ENCODE measurements at regions not wholly inside any gene's neighbourhood (a gene's known extent, or its start where the extent isn't known, plus 50 kb on each side); places are given as distances from the start of the nearest gene placed in this dataset.

DNA sequence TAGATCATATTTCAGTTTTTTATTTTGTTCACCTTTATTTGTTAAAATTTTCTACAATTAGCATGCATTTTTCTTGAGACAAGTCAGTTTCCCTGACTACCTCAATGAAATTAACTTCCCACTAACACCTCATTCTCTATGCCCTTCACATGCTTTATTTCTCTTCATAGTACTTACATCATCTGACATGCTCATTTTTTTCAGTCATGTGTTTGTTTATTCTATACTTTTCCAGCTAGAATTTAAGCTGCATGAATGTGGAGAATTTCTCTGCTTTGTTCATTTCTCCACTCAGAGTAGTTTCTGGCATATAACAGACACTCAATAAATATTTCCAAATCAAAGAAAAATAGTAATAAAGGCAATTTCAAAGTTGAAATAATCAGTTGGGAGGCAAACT is 78.9 kb upstream of the SCN7A start:
- TF ChIP-seq, protein P1, sequence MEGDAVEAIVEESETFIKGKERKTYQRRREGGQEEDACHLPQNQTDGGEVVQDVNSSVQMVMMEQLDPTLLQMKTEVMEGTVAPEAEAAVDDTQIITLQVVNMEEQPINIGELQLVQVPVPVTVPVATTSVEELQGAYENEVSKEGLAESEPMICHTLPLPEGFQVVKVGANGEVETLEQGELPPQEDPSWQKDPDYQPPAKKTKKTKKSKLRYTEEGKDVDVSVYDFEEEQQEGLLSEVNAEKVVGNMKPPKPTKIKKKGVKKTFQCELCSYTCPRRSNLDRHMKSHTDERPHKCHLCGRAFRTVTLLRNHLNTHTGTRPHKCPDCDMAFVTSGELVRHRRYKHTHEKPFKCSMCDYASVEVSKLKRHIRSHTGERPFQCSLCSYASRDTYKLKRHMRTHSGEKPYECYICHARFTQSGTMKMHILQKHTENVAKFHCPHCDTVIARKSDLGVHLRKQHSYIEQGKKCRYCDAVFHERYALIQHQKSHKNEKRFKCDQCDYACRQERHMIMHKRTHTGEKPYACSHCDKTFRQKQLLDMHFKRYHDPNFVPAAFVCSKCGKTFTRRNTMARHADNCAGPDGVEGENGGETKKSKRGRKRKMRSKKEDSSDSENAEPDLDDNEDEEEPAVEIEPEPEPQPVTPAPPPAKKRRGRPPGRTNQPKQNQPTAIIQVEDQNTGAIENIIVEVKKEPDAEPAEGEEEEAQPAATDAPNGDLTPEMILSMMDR (IDR thresholded peaks at IDR 0.05) = no peak
- no peak overlapping the region for H2AFZ ChIP-seq (ENCODE audit: insufficient read depth, low read depth, low read length, poor library complexity, severe bottlenecking)
- peaks cover 0 to 2% (median 0%) of the 10 kb centered on the region in 3 donors for H3K27me3 Mint-ChIP-seq (ENCODE audit: low read depth in 3 of 3)
- peaks cover 0 to 2% (median 0%) of the 10 kb centered on the region in 7 donors for H3K9me3 Mint-ChIP-seq
- no peak overlapping the region for H3K27ac ChIP-seq (ENCODE audit: low read depth in 1 of 2, low read length in 2 of 2)
- no peaks in the 10 kb centered on the region for H3K79me2 ChIP-seq (ENCODE audit: insufficient read depth, low read length)
- no peak overlapping the region for H3K4me3 ChIP-seq (replicated peaks in 1 of 3; ENCODE audit: low read depth in 2 of 3, low read length in 3 of 3)
- no peak overlapping the region for H3K9ac ChIP-seq (ENCODE audit: insufficient read depth, low read length, poor library complexity, severe bottlenecking)
- no peaks in the 10 kb centered on the region for H4K20me1 ChIP-seq (ENCODE audit: insufficient read depth, low read length)
- no peaks in the 10 kb centered on the region for H3K4me1 Mint-ChIP-seq
- no peak overlapping the region for H3K27ac Mint-ChIP-seq
- H3K4me2 ChIP-seq (replicated peaks; ENCODE audit: extremely low read depth, low read length, poor library complexity, severe bottlenecking) = no peak overlapping the region
- H3K4me3 Mint-ChIP-seq = no peak overlapping the region
- H3K4me1 ChIP-seq (ENCODE audit: control insufficient read depth in 1 of 2, insufficient read depth in 2 of 2, low read length in 2 of 2) = no peaks in the 10 kb centered on the region
- no peaks in the 10 kb centered on the region for H3K36me3 ChIP-seq (replicated peaks in 1 of 2; ENCODE audit: control insufficient read depth in 1 of 2, insufficient read depth in 2 of 2, low read length in 2 of 2)
- H3K9me3 ChIP-seq (replicated peaks in 1 of 2; ENCODE audit: control insufficient read depth in 1 of 2, insufficient read depth in 1 of 2, low read length in 2 of 2) = no peaks in the 10 kb centered on the region
- no peaks in the 10 kb centered on the region for H3K36me3 Mint-ChIP-seq
- no peak for DNase-seq
- H3K27me3 ChIP-seq (ENCODE audit: control insufficient read depth in 2 of 2, insufficient read depth in 2 of 2, low read length in 2 of 2) = no peaks in the 10 kb centered on the region
- intact Hi-C loops (cut with micrococcal nuclease) = no loop called here

DNA sequence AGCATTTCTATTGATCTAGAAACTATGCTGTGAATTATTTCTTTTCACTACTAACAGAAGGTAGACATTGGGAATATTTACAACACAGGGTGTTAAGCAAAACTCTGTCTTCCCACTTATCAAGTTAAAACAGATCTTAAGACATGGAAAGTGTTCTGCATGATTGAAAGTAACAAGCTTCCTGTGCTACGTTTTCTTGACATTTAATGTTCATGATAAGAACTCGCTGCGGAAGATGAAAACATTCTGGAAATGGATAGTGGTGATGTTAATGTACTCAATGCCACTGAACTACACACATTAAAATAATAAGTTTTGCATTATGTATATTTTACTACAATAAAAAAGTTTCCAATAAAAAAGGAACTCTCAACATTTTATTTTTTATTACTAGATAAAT is 74.4 kb upstream of the SCN7A start:
- Histone ChIP-seq H3K36me3 (replicated peaks in 1 of 2; ENCODE audit: control insufficient read depth in 1 of 2, insufficient read depth in 2 of 2, low read length in 2 of 2) (no peaks in the 10 kb centered on the region), H3K4me2 (replicated peaks; ENCODE audit: extremely low read depth, low read length, poor library complexity, severe bottlenecking) (no peak overlapping the region), H3K27ac (ENCODE audit: low read depth in 1 of 2, low read length in 2 of 2) (no peak overlapping the region), H2AFZ (ENCODE audit: insufficient read depth, low read depth, low read length, poor library complexity, severe bottlenecking) (no peak overlapping the region), H3K4me1 (ENCODE audit: control insufficient read depth in 1 of 2, insufficient read depth in 2 of 2, low read length in 2 of 2) (no peaks in the 10 kb centered on the region), H3K79me2 (ENCODE audit: insufficient read depth, low read length) (no peaks in the 10 kb centered on the region), H3K9ac (ENCODE audit: insufficient read depth, low read length, poor library complexity, severe bottlenecking) (no peak overlapping the region), H4K20me1 (ENCODE audit: insufficient read depth, low read length) (no peaks in the 10 kb centered on the region), H3K4me3 (replicated peaks in 1 of 3; ENCODE audit: low read depth in 2 of 3, low read length in 3 of 3) (no peak overlapping the region), H3K9me3 (replicated peaks in 1 of 2; ENCODE audit: control insufficient read depth in 1 of 2, insufficient read depth in 1 of 2, low read length in 2 of 2) (no peaks in the 10 kb centered on the region), H3K27me3 (ENCODE audit: control insufficient read depth in 2 of 2, insufficient read depth in 2 of 2, low read length in 2 of 2) (no peaks in the 10 kb centered on the region)
- H3K27ac Mint-ChIP-seq = no peak overlapping the region
- H3K4me1 Mint-ChIP-seq = no peaks in the 10 kb centered on the region
- no peak overlapping the region for H3K4me3 Mint-ChIP-seq
- no CpG with 5 or more reads among the region's 3 CpGs for WGBS (ENCODE audit: insufficient coverage)
- no peaks in the 10 kb centered on the region for H3K9me3 Mint-ChIP-seq
- TF ChIP-seq, protein P1 (IDR thresholded peaks at IDR 0.05) = no peak
- DNase-seq = no peak
- H3K36me3 Mint-ChIP-seq = no peaks in the 10 kb centered on the region
- no peaks in the 10 kb centered on the region for H3K27me3 Mint-ChIP-seq (ENCODE audit: low read depth in 3 of 3)
- intact Hi-C loops (cut with micrococcal nuclease) = no loop called here
